ENCODE measurements at regions not wholly inside any gene's neighbourhood (a gene's known extent, or its start where the extent isn't known, plus 50 kb on each side); places are given as distances from the start of the nearest gene placed in this dataset.
A peak's percentile ranks its signal among the peaks of the same experiment; 100 is the strongest.

DNA sequence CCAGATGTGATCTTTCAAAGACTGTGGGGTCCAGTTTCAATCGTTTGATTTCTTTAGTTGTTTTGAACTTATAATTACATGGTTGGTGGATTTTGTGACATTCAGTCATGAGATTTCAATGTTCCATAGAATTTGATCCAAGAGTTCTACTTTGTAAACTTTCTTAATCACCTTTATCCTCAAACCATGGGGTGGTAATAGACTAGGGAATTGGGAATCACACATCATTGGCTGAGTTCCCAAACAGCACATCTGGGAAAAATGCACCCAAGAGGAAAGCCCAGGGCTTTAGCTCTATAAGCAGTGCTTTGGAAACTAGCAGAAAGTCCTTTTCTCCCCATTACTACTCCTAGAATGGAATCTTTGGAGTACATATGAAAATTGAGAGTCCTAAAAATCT is 177.6 kb downstream of the NNT start:
- Histone ChIP-seq H3K36me3 (no peaks in the 10 kb centered on the region), H3K9me3 (ENCODE audit: low read depth) (no peaks in the 10 kb centered on the region), H2AFZ (replicated peaks) (no peak overlapping the region), H3F3A (ENCODE audit: low read depth) (no peaks in the 10 kb centered on the region), H3K9ac (no peak overlapping the region), H3K27me3 (no peaks in the 10 kb centered on the region), H3K4me3 (no peak overlapping the region), H3K4me2 (no peak overlapping the region), H3K4me1 (no peaks in the 10 kb centered on the region), H4K20me1 (ENCODE audit: low read depth) (no peaks in the 10 kb centered on the region), H3K27ac (no peak overlapping the region), H3K79me2 (ENCODE audit: low read depth) (no peaks in the 10 kb centered on the region)
- no peaks in the 10 kb centered on the region for H3K36me3 Mint-ChIP-seq
- no peak overlapping the region for H3K27ac Mint-ChIP-seq
- H3K4me1 Mint-ChIP-seq, result no peaks in the 10 kb centered on the region
- no peak overlapping the region for H3K4me3 Mint-ChIP-seq
- DNase-seq (ENCODE audit: low spot score), result no peak
- TF ChIP-seq CTCF (IDR thresholded peaks at IDR 0.05) (no peak), EZH2 (IDR thresholded peaks at IDR 0.05) (no peak), EZH2phosphoT487 (IDR thresholded peaks at IDR 0.05) (no peak)
- no peaks in the 10 kb centered on the region for H3K27me3 Mint-ChIP-seq (ENCODE audit: insufficient read depth, low read depth)
- H3K9me3 Mint-ChIP-seq, result no peaks in the 10 kb centered on the region

DNA sequence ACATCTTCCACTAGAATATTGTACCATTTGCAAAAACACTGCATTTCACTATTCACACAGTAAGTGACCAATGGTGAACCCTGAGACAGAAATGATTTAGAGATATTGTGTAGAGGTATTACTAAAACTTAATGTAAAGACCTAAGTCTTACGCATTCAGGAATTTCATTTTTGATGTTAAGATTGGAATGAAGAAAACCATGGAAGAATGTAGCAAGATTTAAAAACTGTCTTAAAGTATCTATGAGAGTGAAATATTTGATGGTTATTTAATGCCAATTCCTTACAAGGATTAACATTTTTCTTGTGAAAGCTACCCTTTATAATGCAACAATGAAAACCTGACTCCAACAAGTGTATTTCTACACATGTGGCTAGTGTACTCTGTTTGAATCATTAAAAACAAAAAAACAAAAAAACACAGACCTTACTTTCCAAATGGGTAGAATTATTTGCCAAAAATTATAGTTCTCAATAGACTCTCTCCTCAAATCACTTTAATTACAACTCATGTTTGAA is 172.0 kb downstream of the NNT start:
- no peak overlapping the region for H3K27ac ChIP-seq
- Mint-ChIP-seq H3K36me3 (no peaks in the 10 kb centered on the region), H3K4me1 (peaks cover 2% of the 10 kb centered on the region), H3K27me3 (ENCODE audit: insufficient read depth, low read depth) (no peaks in the 10 kb centered on the region), H3K9me3 (no peaks in the 10 kb centered on the region), H3K27ac (no peak overlapping the region), H3K4me3 (no peak overlapping the region)
- no peak for TF ChIP-seq EZH2phosphoT487 (IDR thresholded peaks at IDR 0.05)
- H2AFZ ChIP-seq (replicated peaks), result no peak overlapping the region
- H3K9me3 ChIP-seq (ENCODE audit: low read depth), result no peaks in the 10 kb centered on the region
- H3K4me1 ChIP-seq, result no peaks in the 10 kb centered on the region
- H3K27me3 ChIP-seq, result no peaks in the 10 kb centered on the region
- H3K36me3 ChIP-seq, result no peaks in the 10 kb centered on the region
- H3K4me3 ChIP-seq, result no peak overlapping the region
- no peaks in the 10 kb centered on the region for H3F3A ChIP-seq (ENCODE audit: low read depth)
- H3K79me2 ChIP-seq (ENCODE audit: low read depth), result no peaks in the 10 kb centered on the region
- no peaks in the 10 kb centered on the region for H4K20me1 ChIP-seq (ENCODE audit: low read depth)
- H3K9ac ChIP-seq, result no peak overlapping the region
- no peak overlapping the region for H3K4me2 ChIP-seq
- DNase-seq (ENCODE audit: low spot score), result no peak

- H3K4me1 Mint-ChIP-seq, result peaks cover 2% of the 10 kb centered on the region
- H3K36me3 Mint-ChIP-seq, result no peaks in the 10 kb centered on the region
- Histone ChIP-seq H3F3A (ENCODE audit: low read depth) (no peaks in the 10 kb centered on the region), H3K27ac (no peak overlapping the region), H2AFZ (replicated peaks) (peak overlapping the region; percentile 6), H3K4me2 (no peak overlapping the region), H3K9me3 (ENCODE audit: low read depth) (no peaks in the 10 kb centered on the region), H3K4me1 (no peaks in the 10 kb centered on the region), H3K4me3 (no peak overlapping the region), H3K36me3 (no peaks in the 10 kb centered on the region), H4K20me1 (ENCODE audit: low read depth) (no peaks in the 10 kb centered on the region), H3K27me3 (no peaks in the 10 kb centered on the region), H3K9ac (no peak overlapping the region), H3K79me2 (ENCODE audit: low read depth) (no peaks in the 10 kb centered on the region)
- H3K27me3 Mint-ChIP-seq (ENCODE audit: insufficient read depth, low read depth), result no peaks in the 10 kb centered on the region
- H3K9me3 Mint-ChIP-seq, result no peaks in the 10 kb centered on the region
- DNase-seq (ENCODE audit: low spot score), result no peak
- no peak overlapping the region for H3K4me3 Mint-ChIP-seq
- H3K27ac Mint-ChIP-seq, result no peak overlapping the region
- TF ChIP-seq CTCF (IDR thresholded peaks at IDR 0.05) (no peak), EZH2 (IDR thresholded peaks at IDR 0.05) (no peak), EZH2phosphoT487 (IDR thresholded peaks at IDR 0.05) (no peak)
Measured at GRCh38 chr5:43773478-43773844, 170.5 kb downstream of the NNT start.

- no peak overlapping the region for H3K27ac Mint-ChIP-seq
- no peak for TF ChIP-seq EZH2 (IDR thresholded peaks at IDR 0.05)
- TF ChIP-seq EZH2phosphoT487 (IDR thresholded peaks at IDR 0.05), result no peak
- no peak for TF ChIP-seq CTCF (IDR thresholded peaks at IDR 0.05)
- H3K27me3 Mint-ChIP-seq (ENCODE audit: insufficient read depth, low read depth), result no peaks in the 10 kb centered on the region
- no peak overlapping the region for H3K4me3 Mint-ChIP-seq
- no peaks in the 10 kb centered on the region for H3K79me2 ChIP-seq (ENCODE audit: low read depth)
- no peaks in the 10 kb centered on the region for H3K36me3 ChIP-seq
- DNase-seq (ENCODE audit: low spot score), result no peak
- H4K20me1 ChIP-seq (ENCODE audit: low read depth), result no peaks in the 10 kb centered on the region
- no peaks in the 10 kb centered on the region for H3K9me3 ChIP-seq (ENCODE audit: low read depth)
- H3K36me3 Mint-ChIP-seq, result no peaks in the 10 kb centered on the region
- H3K27ac ChIP-seq, result no peak overlapping the region
- H3K9me3 Mint-ChIP-seq, result no peaks in the 10 kb centered on the region
- no peak overlapping the region for H3K4me3 ChIP-seq
- H2AFZ ChIP-seq (replicated peaks), result peak overlapping the region; percentile 6
- peaks cover 2% of the 10 kb centered on the region for H3K4me1 Mint-ChIP-seq
- no peak overlapping the region for H3K9ac ChIP-seq
- no peaks in the 10 kb centered on the region for H3F3A ChIP-seq (ENCODE audit: low read depth)
- H3K27me3 ChIP-seq, result no peaks in the 10 kb centered on the region
- no peaks in the 10 kb centered on the region for H3K4me1 ChIP-seq
- H3K4me2 ChIP-seq, result no peak overlapping the region
Measured at GRCh38 chr5:43772764-43773477, 169.9 kb downstream of the NNT start.

Measured in neural progenitor cell (in vitro differentiated cells).